Kidney epithelial cell (primary cell): ENCODE measurements at regions not wholly inside any gene's neighbourhood (a gene's known extent, or its start where the extent isn't known, plus 50 kb on each side); places are given as distances from the start of the nearest gene placed in this dataset.

Source experiments
- DNase-seq: peaks from one replicate; pipeline ENCODE4 v3.0.0-alpha.2; 2010; ENCODE audit warnings: low read depth
- H3K27me3 ChIP-seq: 2 replicates; pipeline ENCODE4 v1.6.0; 2011; ENCODE audit warnings: low read length; ENCODE audit not compliant: control insufficient read depth, insufficient read depth
- H3K36me3 ChIP-seq: 2 replicates; pipeline ENCODE4 v1.5.1; 2011; ENCODE audit warnings: low read length; ENCODE audit not compliant: control insufficient read depth, insufficient read depth
- H3K4me3 ChIP-seq: 2 replicates; pipeline ENCODE4 v1.5.1; 2011; ENCODE audit warnings: low read depth, mild to moderate bottlenecking, control low read depth, low read length
- TF ChIP-seq, protein P1 (sequence below): IDR thresholded peaks from 2 replicates; pipeline ENCODE4 v1.5.1; 2011; ENCODE audit warnings: mild to moderate bottlenecking, moderate library complexity, low read length, control low read depth, inconsistent platforms; ENCODE audit not compliant: insufficient read depth, poor library complexity, severe bottlenecking

DNA sequence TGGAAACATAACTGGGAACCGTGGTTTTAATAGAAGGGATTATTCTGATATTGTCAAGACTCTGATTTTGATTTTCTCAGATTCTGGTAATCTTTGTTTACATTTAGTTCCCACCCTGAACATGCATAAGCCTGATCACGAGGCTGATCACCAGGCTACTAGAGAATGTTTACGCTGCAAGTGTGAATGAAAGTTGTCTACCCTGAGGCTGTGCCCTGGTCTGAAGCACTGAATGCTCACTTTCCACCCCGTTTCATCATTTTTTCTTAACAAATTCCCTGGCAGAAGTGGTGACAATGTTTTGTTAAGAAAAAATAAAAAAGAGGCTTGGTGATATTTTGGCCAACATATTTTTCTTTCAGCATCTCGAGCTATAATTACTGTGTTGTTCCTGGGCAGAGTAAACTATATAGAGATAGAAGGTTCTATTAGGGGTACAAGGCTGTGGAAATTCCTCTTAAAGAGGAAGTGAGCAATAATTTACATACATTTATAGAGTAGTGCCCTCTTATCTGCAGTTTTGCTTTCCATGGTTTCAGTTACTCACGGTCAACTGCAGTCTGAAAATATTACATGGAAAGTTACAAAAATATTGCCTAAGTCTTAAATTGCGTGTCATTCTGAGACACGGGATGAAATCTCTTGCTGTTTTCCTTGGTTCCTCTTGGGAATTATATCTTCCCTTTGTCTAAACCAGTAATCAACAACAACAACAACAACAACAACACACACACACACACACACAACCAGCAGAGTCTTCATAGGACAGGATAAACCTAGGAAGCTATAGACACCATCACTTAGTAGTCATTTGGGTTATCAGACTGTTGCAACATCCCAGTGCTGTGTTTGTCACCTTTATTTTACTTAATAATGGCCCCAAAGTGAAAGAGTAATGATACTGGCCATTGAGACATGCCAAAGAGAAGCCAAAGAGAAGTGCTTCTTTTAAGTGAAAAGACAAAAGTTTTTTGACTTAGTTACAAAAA is 566.6 kb upstream of the CITED2 start:
- TF ChIP-seq, protein P1, sequence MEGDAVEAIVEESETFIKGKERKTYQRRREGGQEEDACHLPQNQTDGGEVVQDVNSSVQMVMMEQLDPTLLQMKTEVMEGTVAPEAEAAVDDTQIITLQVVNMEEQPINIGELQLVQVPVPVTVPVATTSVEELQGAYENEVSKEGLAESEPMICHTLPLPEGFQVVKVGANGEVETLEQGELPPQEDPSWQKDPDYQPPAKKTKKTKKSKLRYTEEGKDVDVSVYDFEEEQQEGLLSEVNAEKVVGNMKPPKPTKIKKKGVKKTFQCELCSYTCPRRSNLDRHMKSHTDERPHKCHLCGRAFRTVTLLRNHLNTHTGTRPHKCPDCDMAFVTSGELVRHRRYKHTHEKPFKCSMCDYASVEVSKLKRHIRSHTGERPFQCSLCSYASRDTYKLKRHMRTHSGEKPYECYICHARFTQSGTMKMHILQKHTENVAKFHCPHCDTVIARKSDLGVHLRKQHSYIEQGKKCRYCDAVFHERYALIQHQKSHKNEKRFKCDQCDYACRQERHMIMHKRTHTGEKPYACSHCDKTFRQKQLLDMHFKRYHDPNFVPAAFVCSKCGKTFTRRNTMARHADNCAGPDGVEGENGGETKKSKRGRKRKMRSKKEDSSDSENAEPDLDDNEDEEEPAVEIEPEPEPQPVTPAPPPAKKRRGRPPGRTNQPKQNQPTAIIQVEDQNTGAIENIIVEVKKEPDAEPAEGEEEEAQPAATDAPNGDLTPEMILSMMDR: no peak
- no peak for DNase-seq
- no peaks in the 10 kb centered on the region for H3K36me3 ChIP-seq
- H3K27me3 ChIP-seq: no peaks in the 10 kb centered on the region
- no peak overlapping the region for H3K4me3 ChIP-seq

DNA sequence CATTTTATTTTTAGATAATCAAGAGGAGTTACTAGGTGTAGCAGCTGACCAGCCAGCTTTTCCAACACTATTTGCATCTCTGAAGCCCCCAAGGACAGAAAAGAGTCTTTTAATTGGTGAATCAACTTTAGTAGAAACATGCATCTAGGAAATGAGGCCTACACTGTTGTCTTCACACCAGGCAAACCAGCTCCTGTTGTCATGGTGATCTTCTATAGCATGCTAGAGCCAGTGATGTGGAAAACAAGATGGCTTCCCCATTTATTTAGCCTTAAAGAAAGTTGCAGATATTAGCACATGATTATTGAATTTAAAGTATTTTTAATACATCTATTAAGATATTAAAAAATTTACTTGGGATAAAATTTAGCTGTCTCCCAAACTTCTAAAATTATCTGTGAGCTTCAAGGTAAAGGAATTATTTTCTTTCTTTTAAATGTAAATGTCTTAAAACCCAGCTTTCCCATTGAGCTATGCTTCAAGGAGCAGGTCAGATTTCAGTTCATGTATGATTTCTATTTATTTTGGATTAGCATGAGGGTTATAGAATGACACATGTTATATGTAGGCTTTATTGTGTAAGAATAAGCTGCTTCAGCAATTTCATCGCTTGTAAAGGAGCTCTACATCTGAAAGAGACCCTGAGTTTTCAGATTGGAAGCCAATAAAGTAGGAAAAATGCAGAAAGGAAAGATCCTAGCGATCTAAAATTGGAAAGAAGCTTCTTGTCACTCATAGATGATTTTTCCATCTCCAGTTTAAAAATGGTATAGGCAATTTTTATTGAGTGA is 564.9 kb upstream of the CITED2 start:
- TF ChIP-seq, protein P1: no peak
- Histone ChIP-seq H3K36me3 (no peaks in the 10 kb centered on the region), H3K27me3 (no peaks in the 10 kb centered on the region), H3K4me3 (no peak overlapping the region)
- no peak for DNase-seq

DNA sequence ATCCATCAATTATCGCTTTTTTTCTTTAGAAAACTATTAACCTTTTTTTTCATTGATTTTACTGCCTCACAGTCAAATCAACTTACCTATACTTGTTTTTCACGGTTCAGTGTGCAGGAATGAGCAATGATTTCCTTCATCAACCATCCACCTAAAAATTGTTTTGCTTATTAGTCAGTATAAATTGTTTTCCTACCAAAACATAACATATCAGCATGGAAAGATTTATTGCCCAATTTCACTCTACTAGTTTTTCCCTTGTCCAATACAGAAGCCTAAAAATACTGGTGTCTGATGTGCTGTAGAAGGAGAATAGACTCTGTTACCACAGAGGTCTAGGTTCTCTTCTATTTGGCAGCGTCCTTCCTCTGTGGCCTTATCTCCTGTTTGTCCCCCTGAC is 558.2 kb upstream of the CITED2 start:
- TF ChIP-seq, protein P1: no peak
- Histone ChIP-seq H3K36me3 (no peaks in the 10 kb centered on the region), H3K27me3 (no peaks in the 10 kb centered on the region), H3K4me3 (no peak overlapping the region)
- DNase-seq: peak; percentile 29

DNA sequence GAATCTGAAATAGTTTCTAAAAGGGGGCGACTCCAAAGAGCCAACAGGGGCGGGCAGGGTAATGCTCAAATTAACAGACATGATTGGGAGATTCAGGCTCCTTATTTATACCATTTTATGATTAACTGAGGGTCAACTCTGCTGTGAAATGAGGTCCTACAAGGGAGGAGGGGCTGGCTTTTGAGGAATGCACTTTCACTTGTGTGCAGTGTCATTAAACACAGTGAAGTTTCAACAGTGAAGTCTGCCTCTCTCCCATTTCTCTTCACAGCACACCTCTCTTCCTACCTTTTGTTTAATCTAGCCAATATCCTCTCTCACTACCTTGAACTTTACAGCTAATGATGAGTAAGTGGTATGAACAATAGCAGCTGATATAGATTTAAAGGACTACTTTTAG is 557.3 kb upstream of the CITED2 start:
- DNase-seq: no peak
- no peaks in the 10 kb centered on the region for H3K36me3 ChIP-seq
- TF ChIP-seq, protein P1: no peak
- no peak overlapping the region for H3K4me3 ChIP-seq
- H3K27me3 ChIP-seq: no peaks in the 10 kb centered on the region

DNA sequence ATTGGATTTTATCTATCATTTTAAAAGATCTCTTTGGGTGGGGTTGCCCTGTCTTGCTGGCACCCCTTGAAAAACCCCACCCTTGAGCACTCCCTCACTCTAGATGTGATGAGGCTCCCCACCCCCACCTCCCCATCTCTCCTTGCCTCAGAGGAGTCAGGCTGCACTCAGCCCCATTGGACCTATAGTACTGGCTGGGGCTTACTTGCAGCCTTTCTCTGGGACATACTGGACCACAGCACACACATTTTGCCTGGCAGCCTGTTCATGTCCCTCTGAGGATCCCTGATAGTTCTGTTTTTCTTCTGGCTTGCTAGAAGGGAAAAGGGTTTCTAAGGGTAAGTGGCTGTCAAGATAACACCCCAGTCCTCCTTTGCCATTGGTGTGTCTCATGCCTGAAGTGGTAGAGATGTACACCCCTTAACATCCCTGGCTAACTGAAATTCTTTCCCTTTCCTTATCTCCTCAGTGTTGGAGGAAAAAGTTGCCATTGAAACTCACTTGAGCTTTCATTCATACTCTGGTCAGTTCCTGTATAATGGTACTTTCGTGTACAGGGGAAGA is 553.4 kb upstream of the CITED2 start:
- TF ChIP-seq, protein P1: no peak
- no peak for DNase-seq
- Histone ChIP-seq H3K36me3 (no peaks in the 10 kb centered on the region), H3K27me3 (no peaks in the 10 kb centered on the region), H3K4me3 (no peak overlapping the region)
